ENCODE measurements at regions not wholly inside any gene's neighbourhood (a gene's known extent, or its start where the extent isn't known, plus 50 kb on each side); places are given as distances from the start of the nearest gene placed in this dataset.

- DNase-seq (ENCODE audit: low spot score), result peak; percentile 51
These were observed 162.7 kb downstream of the ZNF608 start for GRCh38 chr5:124583469-124584350.

DNA sequence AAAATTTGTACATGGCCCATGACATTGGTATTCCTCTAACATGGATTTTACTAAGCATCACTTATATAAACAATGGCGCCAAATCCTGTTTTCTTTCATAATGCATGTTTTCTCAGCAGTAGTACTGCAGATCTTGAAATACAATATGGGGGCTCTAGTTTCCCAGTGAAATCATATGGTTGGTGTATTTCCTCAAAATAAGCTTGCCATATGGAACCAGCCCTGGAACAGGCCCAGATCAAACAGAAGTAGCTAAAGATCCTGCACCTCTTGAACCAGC is 163.9 kb downstream of the ZNF608 start:
- no peak for DNase-seq (ENCODE audit: low spot score)

GRCh38 chr5:124581738-124582560 is 164.5 kb downstream of the ZNF608 start:
- no peak for DNase-seq (ENCODE audit: low spot score)

- no peak for DNase-seq (ENCODE audit: low spot score)
These were observed 165.3 kb downstream of the ZNF608 start for GRCh38 chr5:124580925-124581737.

DNA sequence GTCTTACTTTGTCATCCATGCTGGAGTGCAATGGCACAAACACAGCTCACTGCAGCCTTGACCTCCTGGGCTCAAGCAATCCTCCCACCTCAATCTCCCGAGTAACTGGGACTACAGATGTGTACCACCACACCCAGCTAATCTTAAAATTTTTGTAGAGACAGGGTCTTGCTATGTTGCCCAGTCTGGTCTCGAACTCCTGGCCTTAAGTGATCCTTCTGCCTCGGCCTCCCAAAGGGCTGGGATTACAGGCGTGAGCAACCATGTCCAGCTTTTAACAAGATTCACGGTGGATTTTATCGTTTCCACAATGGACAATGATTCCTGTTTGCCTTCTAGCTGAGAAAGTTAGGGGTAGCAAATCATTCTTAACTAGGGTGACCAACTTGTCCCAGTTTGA is 165.9 kb downstream of the ZNF608 start:
- DNase-seq (ENCODE audit: low spot score), result no peak

DNA sequence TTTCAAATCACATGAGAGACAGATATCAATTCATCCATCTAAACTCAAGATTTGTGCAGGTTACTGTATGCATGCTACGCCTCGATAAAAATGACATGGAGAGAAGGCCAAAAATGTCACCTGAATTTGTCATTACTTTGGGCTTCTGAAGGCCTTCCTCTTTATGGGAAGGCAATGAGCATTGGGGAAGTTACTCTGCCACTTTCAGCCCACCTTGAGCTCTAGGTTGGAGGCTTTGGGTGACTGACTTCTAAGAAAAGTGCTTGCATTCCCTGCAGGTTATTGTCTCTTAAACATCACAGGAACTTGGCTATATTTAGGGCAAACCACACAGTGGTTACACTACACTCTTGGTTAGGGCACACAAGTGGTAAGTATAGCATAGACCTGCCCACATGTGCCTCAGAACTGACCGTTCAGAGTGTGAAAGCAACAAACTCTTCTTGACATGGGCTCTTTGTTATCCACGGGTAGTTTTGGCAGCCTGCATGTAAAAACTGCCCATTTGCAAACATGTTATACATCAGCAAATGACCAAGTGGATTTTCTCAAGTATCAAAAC is 169.5 kb downstream of the ZNF608 start:
- DNase-seq (ENCODE audit: low spot score), result no peak

DNA sequence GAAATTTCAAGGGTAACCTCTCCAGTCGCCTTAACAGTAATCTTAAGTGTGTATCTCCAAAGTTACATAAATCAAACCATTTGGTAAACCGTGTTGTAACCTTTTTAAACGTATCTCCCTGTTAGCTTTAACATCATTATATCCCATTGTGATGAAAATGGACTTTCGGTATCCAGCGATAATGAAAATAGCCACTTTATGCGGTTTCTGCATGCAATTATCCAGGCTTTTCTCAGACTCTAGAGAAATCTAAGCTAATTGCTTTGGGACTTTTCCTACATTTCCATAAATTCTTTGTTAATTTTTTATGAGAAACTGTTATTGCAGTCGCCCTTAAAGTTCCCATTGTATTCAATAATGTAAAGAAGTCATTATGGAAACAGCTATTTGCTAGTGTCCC is 170.7 kb downstream of the ZNF608 start:
- no peak for DNase-seq (ENCODE audit: low spot score)

DNA sequence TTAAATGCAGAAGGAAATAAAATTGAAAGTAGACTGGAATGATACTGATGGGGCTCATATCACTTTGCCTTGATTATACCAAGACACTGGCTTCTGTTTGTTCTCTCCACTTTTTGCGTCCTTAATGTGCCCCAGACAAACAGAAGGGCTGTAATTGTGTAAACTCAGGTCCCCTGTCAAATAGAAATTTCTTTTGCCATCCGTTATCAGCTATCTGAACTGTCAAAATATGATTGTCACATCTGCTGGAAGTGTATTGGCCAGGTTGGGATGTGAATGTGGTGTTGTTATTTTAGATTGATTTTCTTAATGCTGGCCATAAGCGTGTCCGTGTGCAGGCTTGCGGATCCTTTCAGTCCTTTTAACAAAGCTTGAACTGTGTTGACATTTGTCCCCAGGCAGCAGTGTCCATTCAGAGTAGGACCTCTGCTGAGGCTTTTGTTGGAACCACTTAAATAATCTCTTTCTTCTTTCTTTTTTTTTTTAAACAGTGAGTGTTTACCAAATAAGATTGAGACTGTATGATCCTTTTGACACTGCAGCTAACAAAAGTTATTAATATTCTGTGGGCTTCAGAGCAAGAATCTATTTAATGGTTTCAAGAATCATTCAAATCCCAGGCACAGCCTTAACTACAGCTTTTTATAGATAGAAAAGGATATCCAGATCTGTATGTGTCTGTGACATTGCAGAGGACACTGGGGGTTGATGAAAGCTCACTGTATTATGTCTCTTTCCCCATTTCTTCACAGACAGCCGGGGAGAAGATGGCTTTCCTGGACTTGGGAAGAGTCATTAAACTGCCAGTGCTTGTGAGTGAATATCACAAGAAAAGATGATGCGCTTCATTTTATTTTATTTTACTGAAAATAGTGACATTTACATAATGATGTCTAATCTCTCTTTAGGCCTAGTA is 171.7 kb downstream of the ZNF608 start:
- no peak for DNase-seq (ENCODE audit: low spot score)

- no peak for DNase-seq (ENCODE audit: low spot score)
These were observed 173.5 kb downstream of the ZNF608 start for GRCh38 chr5:124572971-124573370.

DNA sequence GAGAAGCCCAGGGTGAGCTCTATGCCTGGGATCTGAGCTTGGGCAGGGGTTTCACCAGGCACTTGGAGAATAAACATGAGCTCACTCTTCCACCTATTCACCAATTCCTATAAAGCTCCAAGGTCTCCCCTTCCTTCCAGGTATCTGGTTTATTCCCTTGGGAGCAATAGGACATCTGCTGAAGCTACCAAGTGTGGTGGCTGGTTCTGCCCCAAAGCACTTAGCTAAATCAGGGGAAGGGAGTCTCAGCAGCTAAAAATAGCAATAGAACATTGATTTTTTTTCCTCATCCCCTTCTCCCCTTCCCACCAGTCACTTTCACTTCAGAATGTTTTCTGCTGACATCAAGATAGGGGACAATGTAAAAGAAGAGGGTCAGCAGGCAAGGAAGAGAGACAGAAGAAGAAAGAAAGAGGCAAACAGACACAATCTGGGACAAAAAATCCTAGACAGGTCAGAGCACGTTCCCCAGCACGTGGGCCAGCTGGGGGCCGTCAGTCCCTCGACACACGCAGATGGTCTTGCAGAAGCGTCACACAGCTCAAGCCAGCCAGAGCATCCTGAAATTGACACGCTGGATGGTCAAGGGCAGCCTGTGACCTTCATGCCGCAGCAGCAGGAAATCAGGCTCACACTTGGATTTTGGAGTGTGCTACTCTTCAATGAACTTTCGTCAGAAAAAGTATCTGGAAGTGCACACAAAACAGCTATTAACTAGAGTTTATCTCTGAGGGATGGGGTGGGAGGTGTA is 176.0 kb downstream of the ZNF608 start:
- DNase-seq (ENCODE audit: low spot score), result no peak

GRCh38 chr5:124566875-124567450 is 179.5 kb downstream of the ZNF608 start:
- no peak for DNase-seq (ENCODE audit: low spot score)

GRCh38 chr5:124561451-124561850 is 185.0 kb downstream of the ZNF608 start:
- no peak for DNase-seq (ENCODE audit: low spot score)

DNA sequence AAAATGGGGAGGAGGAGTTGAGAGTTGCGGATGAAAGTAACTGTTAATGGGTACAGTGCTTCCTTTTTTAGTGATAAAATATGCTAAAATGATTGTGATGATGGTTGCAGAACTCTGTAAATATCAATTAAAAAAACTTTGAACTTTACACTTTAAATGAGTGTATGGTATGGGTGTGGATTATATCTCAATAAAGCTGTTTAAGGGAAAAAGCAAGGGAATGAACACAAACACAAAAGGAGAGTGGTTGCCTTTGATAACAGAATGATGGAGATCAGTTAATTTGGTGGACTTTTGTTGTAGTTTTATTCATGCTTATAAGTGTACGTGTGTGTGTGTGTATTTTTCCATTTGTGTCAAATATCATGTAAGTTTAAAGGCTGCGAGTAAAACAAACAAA is 186.1 kb downstream of the ZNF608 start:
- no peak for DNase-seq (ENCODE audit: low spot score)

DNA sequence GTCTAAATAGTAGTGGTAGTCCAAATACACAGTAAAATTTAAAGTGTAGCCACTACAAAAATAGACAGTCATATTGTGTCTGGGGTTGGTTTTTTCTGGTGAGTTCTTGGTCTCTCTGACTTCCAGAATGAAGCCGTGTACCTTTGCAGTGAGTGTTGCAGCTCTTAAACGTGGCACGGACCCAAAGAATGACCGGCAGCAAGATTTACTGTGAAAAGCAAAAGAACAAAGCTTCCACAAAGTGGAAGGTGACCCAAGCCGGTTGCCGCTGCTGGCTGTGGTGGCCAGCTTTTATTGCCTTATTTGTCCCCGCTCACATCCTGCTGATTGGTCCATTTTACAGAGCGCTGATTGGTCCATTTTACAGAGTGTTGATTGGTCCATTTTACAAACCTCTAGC is 188.7 kb downstream of the ZNF608 start:
- no peak for DNase-seq (ENCODE audit: low spot score)

DNA sequence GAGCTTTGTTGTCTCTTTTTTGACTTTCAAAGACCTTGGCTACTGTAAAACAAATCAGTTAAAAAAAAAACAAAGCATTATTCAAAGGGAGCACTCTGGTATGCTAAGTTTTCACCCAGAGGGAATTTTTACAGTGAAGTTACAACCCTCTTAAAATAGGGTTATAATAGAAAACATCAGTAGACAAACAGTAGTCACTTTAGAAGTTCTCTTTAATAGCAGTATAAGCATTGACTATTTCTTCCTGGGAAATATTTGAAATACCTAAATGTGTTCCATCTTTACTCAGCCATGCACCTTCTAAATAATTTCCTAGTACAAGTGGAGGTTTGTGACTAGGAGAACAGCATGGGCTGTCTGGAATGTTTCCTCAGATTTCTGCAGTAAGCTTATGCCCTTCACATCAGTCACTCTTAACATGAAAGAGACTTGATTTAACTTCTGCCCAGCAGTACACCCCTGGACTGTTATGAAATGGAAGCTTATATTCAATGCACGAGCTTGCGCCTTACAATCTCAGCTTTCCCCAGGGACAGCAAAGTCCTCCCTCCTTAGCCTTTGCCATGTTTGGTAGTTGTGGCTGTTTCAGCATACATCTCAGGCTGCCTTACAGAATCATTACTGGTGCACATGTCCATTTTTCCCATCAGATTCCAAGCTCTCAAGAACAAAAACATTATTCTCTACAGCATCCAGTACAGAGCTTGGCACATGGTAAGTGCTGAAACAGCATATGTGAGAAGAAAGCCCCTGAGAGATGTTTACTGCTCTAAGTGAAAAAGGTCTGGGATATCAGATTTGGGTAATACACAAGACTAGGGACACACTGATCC is 191.5 kb downstream of the ZNF608 start:
- DNase-seq (ENCODE audit: low spot score), result no peak

GRCh38 chr5:124553911-124554310 is 192.5 kb downstream of the ZNF608 start:
- no peak for DNase-seq (ENCODE audit: low spot score)

DNA sequence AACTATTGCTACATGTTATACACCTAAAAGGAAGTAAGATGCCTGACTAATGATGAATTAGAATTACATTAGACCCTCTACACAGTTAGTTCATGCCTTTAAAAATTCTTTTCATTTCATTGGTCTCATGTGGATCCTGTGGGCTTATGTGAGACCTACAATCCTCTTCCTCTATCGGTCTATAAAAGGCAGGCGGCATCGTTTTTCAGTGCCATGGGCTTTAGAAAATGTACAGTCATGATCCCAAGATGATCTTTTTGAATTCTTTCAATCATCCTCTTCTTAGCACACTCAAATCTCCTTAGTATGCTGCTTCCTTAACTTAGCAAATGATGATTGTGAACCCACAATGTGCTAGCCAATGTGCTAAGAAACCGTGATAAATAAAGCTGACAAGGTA is 193.9 kb downstream of the ZNF608 start:
- no peak for DNase-seq (ENCODE audit: low spot score)

DNA sequence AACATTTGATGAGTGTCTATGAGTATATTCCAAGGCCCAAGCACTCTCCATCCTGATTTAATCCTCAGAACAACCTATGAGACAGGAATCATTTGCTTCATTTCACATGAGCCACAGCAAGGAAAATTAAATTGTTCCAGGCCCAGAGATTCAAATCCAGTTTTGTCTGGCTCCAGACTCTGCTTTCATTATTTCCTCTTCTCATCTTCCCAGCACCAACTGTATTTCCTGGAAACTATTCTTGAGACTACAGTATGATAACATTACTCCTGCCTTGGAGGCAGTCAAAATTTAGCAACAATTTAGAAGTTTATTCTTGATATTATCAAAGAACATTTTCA is 194.5 kb downstream of the ZNF608 start:
- DNase-seq (ENCODE audit: low spot score), result no peak

GRCh38 chr5:124550731-124551130 is 195.7 kb downstream of the ZNF608 start:
- no peak for DNase-seq (ENCODE audit: low spot score)

Measured in AG08396 (cell line).